B cell (primary cell): ENCODE measurements at regions not wholly inside any gene's neighbourhood (a gene's known extent, or its start where the extent isn't known, plus 50 kb on each side); places are given as distances from the start of the nearest gene placed in this dataset.

ENCODE experiments used
- ATAC-seq: fragments of 200-7000 bp; cut with Tn5 transposase; one replicate; pipeline ENCODE4 v1.10.0; 2021; ENCODE audit warnings: low read depth, mild to moderate bottlenecking, moderate number of reproducible peaks, moderate library complexity
- CTCF ChIA-PET: fragments of 350-600 bp; sonication (Branson Sonifier 250); formaldehyde crosslinking; loops from one replicate; lab custom pipeline; 2021; ENCODE audit warnings: antibody characterized with exemption, inconsistent platforms; lab: Charles Lee
- POLR2A ChIA-PET: fragments of 350-600 bp; sonication (Branson Sonifier 250); formaldehyde crosslinking; loops from one replicate; lab custom pipeline; 2021; ENCODE audit warnings: antibody characterized with exemption; lab: Charles Lee
- DNase-seq: peaks from one replicate; pipeline ENCODE4 v3.0.0; 2013
- H2AFZ ChIP-seq: 2 replicates; pipeline ENCODE4 v1.6.1; 2012; ENCODE audit warnings: mild to moderate bottlenecking, low read depth, low read length; ENCODE audit not compliant: insufficient read depth, poor library complexity, severe bottlenecking
- H3K27ac ChIP-seq, 2 donors: 1 replicate in 1 of 2; 2 replicates in 1 of 2; pipeline ENCODE4 v1.5.1; 2012 to 2013; ENCODE audit warnings: low read length in 2 of 2, mild to moderate bottlenecking in 2 of 2, moderate library complexity in 1 of 2
- H3K27me3 ChIP-seq, 4 experiments: fragments of 200-600 bp in 1 of 4; sonication (generic) in 1 of 4; replicated peaks in 1 of 4; 1 replicate in 2 of 4; 2 replicates in 2 of 4; pipeline versions ENCODE4 v1.6.1 to v1.7.0; 2013 to 2016; ENCODE audit warnings: low read length in 3 of 4, mild to moderate bottlenecking in 2 of 4, mixed read lengths in 1 of 4, moderate library complexity in 1 of 4; ENCODE audit not compliant: insufficient read depth in 4 of 4, control insufficient read depth in 3 of 4; ENCODE audit errors: control extremely low read depth in 1 of 4
- H3K36me3 ChIP-seq, 2 experiments: replicated peaks in 1 of 2; 1 replicate in 1 of 2; 2 replicates in 1 of 2; pipeline versions ENCODE4 v1.6.1 to v1.7.1; 2013; ENCODE audit warnings: low read length in 1 of 2; ENCODE audit not compliant: insufficient read depth in 2 of 2, control insufficient read depth in 1 of 2; ENCODE audit errors: control extremely low read depth in 1 of 2, extremely low read depth in 1 of 2
- H3K4me1 ChIP-seq, 2 donors: fragments of 200-600 bp in 1 of 2; sonication (generic) in 1 of 2; 1 replicate in 1 of 2; 2 replicates in 1 of 2; pipeline versions ENCODE4 v1.5.1 to v1.6.1; 2013 to 2017; ENCODE audit warnings: low read length in 2 of 2; ENCODE audit not compliant: control insufficient read depth in 2 of 2, insufficient read depth in 2 of 2
- H3K4me2 ChIP-seq: replicated peaks from 2 replicates; pipeline ENCODE3; 2012; ENCODE audit warnings: mild to moderate bottlenecking, low read depth, low read length; ENCODE audit not compliant: poor library complexity, severe bottlenecking
- H3K4me3 ChIP-seq, 5 experiments: fragments of 200-600 bp in 1 of 5; sonication (generic) in 1 of 5; 1 replicate in 3 of 5; 2 replicates in 2 of 5; pipeline versions ENCODE4 v1.5.1 to v1.7.0; 2011 to 2016; ENCODE audit warnings: low read length in 4 of 5, mild to moderate bottlenecking in 4 of 5, low read depth in 2 of 5, control low read depth in 1 of 5, moderate library complexity in 1 of 5; ENCODE audit not compliant: insufficient read depth in 1 of 5; ENCODE audit errors: control extremely low read depth in 1 of 5, extremely low read depth in 1 of 5
- H3K79me2 ChIP-seq: fragments of 200-600 bp; sonication (generic); one replicate; pipeline ENCODE4 v1.6.0; 2016; ENCODE audit warnings: low read length; ENCODE audit not compliant: control insufficient read depth, insufficient read depth
- H3K9ac ChIP-seq: fragments of 200-600 bp; sonication (generic); 2 replicates; pipeline ENCODE4 v1.6.1; 2017; ENCODE audit warnings: mild to moderate bottlenecking, low read length, moderate library complexity
- H3K9me3 ChIP-seq, 3 donors: one replicate each; pipeline versions ENCODE4 v1.6.1 to v1.7.1; 2013; ENCODE audit warnings: low read length in 2 of 3; ENCODE audit not compliant: control insufficient read depth in 2 of 3, insufficient read depth in 1 of 3; ENCODE audit errors: control extremely low read depth in 1 of 3
- H4K20me1 ChIP-seq: 2 replicates; pipeline ENCODE4 v1.6.0; 2012; ENCODE audit warnings: mild to moderate bottlenecking, low read length; ENCODE audit not compliant: insufficient read depth, control insufficient read depth, poor library complexity, severe bottlenecking
- H3K27ac Mint-ChIP-seq: one replicate; pipeline ENCODE4 v1.8.0; 2021; ENCODE audit warnings: mixed read lengths
- H3K27me3 Mint-ChIP-seq: one replicate; pipeline ENCODE4 v1.8.0; 2021; ENCODE audit warnings: mixed read lengths
- H3K4me1 Mint-ChIP-seq: one replicate; pipeline ENCODE4 v1.8.0; 2021; ENCODE audit warnings: mixed read lengths
- H3K4me3 Mint-ChIP-seq: one replicate; pipeline ENCODE4 v1.8.0; 2021; ENCODE audit warnings: mixed read lengths
- H3K9me3 Mint-ChIP-seq: one replicate; pipeline ENCODE4 v1.8.0; 2022; ENCODE audit warnings: mixed read lengths; ENCODE audit not compliant: insufficient read depth
- CTCF ChIP-seq: fragments of 200-600 bp; IDR thresholded peaks from one replicate; pipeline ENCODE4 v1.8.0; 2022; ENCODE audit warnings: antibody characterized with exemption, mild to moderate bottlenecking
- EZH2 ChIP-seq: IDR thresholded peaks from 2 replicates; pipeline ENCODE4 v1.6.1; 2012; ENCODE audit warnings: borderline replicate concordance, low read depth, mild to moderate bottlenecking, moderate library complexity, low read length; ENCODE audit not compliant: insufficient read depth, poor library complexity, severe bottlenecking
- WGBS: methylation state at CpG from one replicate; pipeline ENCODE4 v1.1.5; 2013; ENCODE audit warnings: missing lambda C conversion rate; ENCODE audit not compliant: insufficient coverage; 5-methylcytosine and 5-hydroxymethylcytosine counted together
- intact Hi-C: fragments of 100-400 bp; cut with micrococcal nuclease; formaldehyde crosslinking; loops from one replicate; pipeline ENCODE4 v1.10.0; 2022

- DNase-seq = no peak
- H3K27me3 ChIP-seq = no peaks in the 10 kb centered on the region
- Mint-ChIP-seq H3K27ac (no peak overlapping the region), H3K4me3 (no peak overlapping the region), H3K9me3 (no peaks in the 10 kb centered on the region), H3K4me1 (no peaks in the 10 kb centered on the region), H3K27me3 (peaks cover 3% of the 10 kb centered on the region)
- intact Hi-C loops = no loop called here
- no peak overlapping the region for H3K4me3 ChIP-seq
- H3K9me3 ChIP-seq = no peaks in the 10 kb centered on the region
- CTCF ChIA-PET = interaction anchor here (2.1 kb wide), 1 partner anchor 8 kb away, joined by 13 read pairs; no protein-coding TSS in a partner anchor
- no peaks in the 10 kb centered on the region for H3K79me2 ChIP-seq
- no peak overlapping the region for H3K9ac ChIP-seq
- H3K36me3 ChIP-seq = no peaks in the 10 kb centered on the region
- H3K27ac ChIP-seq = no peak overlapping the region
- no peak overlapping the region for H2AFZ ChIP-seq
- 91% methylated on average over 1 of the region's 2 CpGs for WGBS
- no peaks in the 10 kb centered on the region for H3K4me1 ChIP-seq
- H3K4me2 ChIP-seq = no peak overlapping the region
- TF ChIP-seq EZH2 (no peak), CTCF (no peak)
- POLR2A ChIA-PET = no interaction called here
- no peak for ATAC-seq
- H4K20me1 ChIP-seq = no peaks in the 10 kb centered on the region
Observed at GRCh38 chr2:180115675-180116074, 108.6 kb upstream of the CWC22 start.

- H3K4me1 ChIP-seq = no peaks in the 10 kb centered on the region
- H3K79me2 ChIP-seq = no peaks in the 10 kb centered on the region
- H3K27ac ChIP-seq = no peak overlapping the region
- H3K9me3 Mint-ChIP-seq = no peaks in the 10 kb centered on the region
- H3K27me3 Mint-ChIP-seq = peaks cover 3% of the 10 kb centered on the region
- no peak overlapping the region for H3K4me3 Mint-ChIP-seq
- no peak overlapping the region for H3K27ac Mint-ChIP-seq
- no peaks in the 10 kb centered on the region for H3K4me1 Mint-ChIP-seq
- H3K36me3 ChIP-seq = no peaks in the 10 kb centered on the region
- POLR2A ChIA-PET = no interaction called here
- no peaks in the 10 kb centered on the region for H4K20me1 ChIP-seq
- TF ChIP-seq EZH2 (no peak), CTCF (no peak)
- no peaks in the 10 kb centered on the region for H3K27me3 ChIP-seq
- intact Hi-C loops = no loop called here
- DNase-seq (no peak), ATAC-seq (no peak)
- no peaks in the 10 kb centered on the region for H3K9me3 ChIP-seq
- no peak overlapping the region for H3K4me2 ChIP-seq
- H3K4me3 ChIP-seq = no peak overlapping the region
- no peak overlapping the region for H2AFZ ChIP-seq
- WGBS = 100% methylated on average over 1 of the region's 2 CpGs
- H3K9ac ChIP-seq = no peak overlapping the region
- CTCF ChIA-PET = interaction anchor here (2.1 kb wide), 1 partner anchor 9 kb away, joined by 13 read pairs; no protein-coding TSS in a partner anchor
Observed at GRCh38 chr2:180115269-180115668, 108.2 kb upstream of the CWC22 start.
